ENCODE measurements at regions not wholly inside any gene's neighbourhood (a gene's known extent, or its start where the extent isn't known, plus 50 kb on each side); places are given as distances from the start of the nearest gene placed in this dataset.
A peak's percentile ranks its signal among the peaks of the same experiment; 100 is the strongest.

DNA sequence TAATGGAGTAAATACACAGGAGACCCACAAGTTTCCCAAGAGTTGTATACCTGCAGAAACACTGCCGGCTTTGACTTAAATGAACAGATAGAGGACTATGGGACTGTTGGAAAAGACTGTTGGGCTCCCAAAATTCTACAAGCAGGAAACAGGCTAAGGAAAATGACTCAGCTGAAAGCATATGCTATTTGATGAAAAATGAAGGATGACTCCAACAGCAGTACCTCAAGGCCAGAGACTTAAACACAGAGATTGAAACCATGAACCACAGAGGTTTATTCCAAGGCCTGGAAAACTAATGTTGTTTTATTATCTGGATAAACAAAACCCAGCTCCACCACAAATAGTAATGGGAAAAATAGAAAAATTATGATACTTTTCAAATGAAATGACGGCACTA lies 187.7 kb downstream of the TNFSF18 start:
- Histone ChIP-seq H3K4me2 (no peak overlapping the region), H3K79me2 (no peaks in the 10 kb centered on the region), H3K4me1 (ENCODE audit: insufficient read depth) (no peaks in the 10 kb centered on the region), H3K9me2 (replicated peaks; ENCODE audit: insufficient read depth) (no peaks in the 10 kb centered on the region), H2AFZ (no peak overlapping the region), H4K20me1 (ENCODE audit: insufficient read depth, poor library complexity, severe bottlenecking) (no peaks in the 10 kb centered on the region), H3K27me3 (no peaks in the 10 kb centered on the region), H3K27ac (no peak overlapping the region), H3K36me3 (replicated peaks; ENCODE audit: insufficient read depth, low read depth) (no peaks in the 10 kb centered on the region), H3K9me3 (ENCODE audit: low read depth) (no peaks in the 10 kb centered on the region), H3K4me3 (no peak overlapping the region)
- DNase-seq (ENCODE audit: low spot score): no peak
- WGBS (ENCODE audit: low lambda C conversion rate, missing lambda C conversion rate): 92% methylated on average over 2 of the region's 2 CpGs
- TF ChIP-seq EZH2 (IDR thresholded peaks at IDR 0.05; ENCODE audit: borderline replicate concordance): no peak
- TF ChIP-seq EZH2phosphoT487 (IDR thresholded peaks at IDR 0.05; ENCODE audit: low read depth, severe bottlenecking, unreplicated experiment): no peak
- TF ChIP-seq, protein P1, sequence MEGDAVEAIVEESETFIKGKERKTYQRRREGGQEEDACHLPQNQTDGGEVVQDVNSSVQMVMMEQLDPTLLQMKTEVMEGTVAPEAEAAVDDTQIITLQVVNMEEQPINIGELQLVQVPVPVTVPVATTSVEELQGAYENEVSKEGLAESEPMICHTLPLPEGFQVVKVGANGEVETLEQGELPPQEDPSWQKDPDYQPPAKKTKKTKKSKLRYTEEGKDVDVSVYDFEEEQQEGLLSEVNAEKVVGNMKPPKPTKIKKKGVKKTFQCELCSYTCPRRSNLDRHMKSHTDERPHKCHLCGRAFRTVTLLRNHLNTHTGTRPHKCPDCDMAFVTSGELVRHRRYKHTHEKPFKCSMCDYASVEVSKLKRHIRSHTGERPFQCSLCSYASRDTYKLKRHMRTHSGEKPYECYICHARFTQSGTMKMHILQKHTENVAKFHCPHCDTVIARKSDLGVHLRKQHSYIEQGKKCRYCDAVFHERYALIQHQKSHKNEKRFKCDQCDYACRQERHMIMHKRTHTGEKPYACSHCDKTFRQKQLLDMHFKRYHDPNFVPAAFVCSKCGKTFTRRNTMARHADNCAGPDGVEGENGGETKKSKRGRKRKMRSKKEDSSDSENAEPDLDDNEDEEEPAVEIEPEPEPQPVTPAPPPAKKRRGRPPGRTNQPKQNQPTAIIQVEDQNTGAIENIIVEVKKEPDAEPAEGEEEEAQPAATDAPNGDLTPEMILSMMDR (IDR thresholded peaks at IDR 0.05; ENCODE audit: poor library complexity): no peak

DNA sequence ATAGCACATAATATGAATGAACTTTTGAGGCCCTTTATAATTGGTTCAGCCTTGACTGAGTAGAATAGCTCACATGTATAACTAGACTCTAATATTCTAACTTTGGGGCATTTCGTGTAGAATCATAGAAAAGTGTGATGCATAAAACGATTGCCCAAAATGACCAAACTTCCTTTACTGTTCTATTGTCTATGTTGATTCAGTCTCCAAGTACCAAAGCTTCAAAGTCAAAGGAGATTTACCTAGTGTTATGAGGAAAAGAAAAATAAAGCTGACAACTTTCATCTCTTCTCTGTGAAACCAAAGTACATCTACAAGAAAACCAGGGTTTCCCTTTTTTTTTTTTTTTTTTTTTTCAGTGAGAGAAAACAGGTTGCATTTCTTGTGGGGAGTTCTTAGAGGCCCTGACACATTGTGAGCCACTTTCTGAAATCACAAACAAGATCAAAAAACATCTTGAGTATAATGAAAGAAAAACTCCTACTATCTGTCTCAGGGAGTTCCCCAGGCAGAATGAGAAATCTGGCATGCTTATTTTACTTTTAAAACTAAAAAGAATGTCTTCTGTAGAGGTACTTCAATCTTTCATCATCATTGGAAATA lies 183.4 kb downstream of the TNFSF18 start:
- Histone ChIP-seq H2AFZ (no peak overlapping the region), H4K20me1 (ENCODE audit: insufficient read depth, poor library complexity, severe bottlenecking) (no peaks in the 10 kb centered on the region), H3K36me3 (replicated peaks; ENCODE audit: insufficient read depth, low read depth) (no peaks in the 10 kb centered on the region), H3K4me2 (no peak overlapping the region), H3K79me2 (no peaks in the 10 kb centered on the region), H3K4me1 (ENCODE audit: insufficient read depth) (no peaks in the 10 kb centered on the region), H3K9me3 (ENCODE audit: low read depth) (no peaks in the 10 kb centered on the region), H3K27ac (no peak overlapping the region), H3K9me2 (replicated peaks; ENCODE audit: insufficient read depth) (no peaks in the 10 kb centered on the region), H3K27me3 (no peaks in the 10 kb centered on the region), H3K4me3 (no peak overlapping the region)
- DNase-seq (ENCODE audit: low spot score): no peak
- TF ChIP-seq EZH2 (IDR thresholded peaks at IDR 0.05; ENCODE audit: borderline replicate concordance) (no peak), EZH2phosphoT487 (IDR thresholded peaks at IDR 0.05; ENCODE audit: low read depth, severe bottlenecking, unreplicated experiment) (no peak)
- TF ChIP-seq, protein P1 (IDR thresholded peaks at IDR 0.05; ENCODE audit: poor library complexity): no peak
- WGBS (ENCODE audit: low lambda C conversion rate, missing lambda C conversion rate): 90% methylated on average over 2 of the region's 2 CpGs

DNA sequence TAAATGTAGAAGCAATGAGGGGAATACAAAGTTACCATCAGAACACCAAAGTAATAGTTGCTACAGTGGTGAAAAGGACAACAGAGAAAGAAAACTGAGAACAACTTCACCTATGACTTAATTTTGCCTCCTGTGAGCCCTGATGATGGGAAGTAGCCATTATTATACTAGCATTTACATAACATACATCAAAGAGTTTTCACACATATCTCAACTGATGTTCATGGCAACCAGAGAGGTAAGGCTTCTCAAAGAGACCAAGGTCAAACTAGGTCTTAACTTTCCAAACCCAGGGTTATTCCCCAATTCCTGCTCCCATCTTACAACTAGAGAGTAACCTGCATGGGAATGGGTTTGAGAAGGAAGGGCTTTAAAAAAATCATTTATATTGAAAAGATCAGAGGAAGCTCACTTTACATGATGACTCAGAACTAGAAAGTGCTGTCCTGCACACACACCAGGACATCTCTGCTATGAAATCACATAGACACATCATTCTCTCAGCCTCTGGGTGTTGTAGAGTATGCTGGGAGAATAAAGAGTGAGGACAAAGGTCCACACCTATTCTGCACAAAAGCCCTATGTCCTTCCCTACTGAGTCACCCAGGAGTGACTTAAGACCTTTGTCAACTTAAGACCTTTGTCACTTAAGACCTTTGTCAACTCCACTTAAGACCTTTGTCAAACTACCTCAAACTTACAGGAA lies 179.7 kb downstream of the TNFSF18 start:
- H3K27me3 ChIP-seq: no peaks in the 10 kb centered on the region
- H3K4me3 ChIP-seq: no peak overlapping the region
- H3K4me2 ChIP-seq: no peak overlapping the region
- H3K79me2 ChIP-seq: no peaks in the 10 kb centered on the region
- no peaks in the 10 kb centered on the region for H3K4me1 ChIP-seq (ENCODE audit: insufficient read depth)
- H2AFZ ChIP-seq: no peak overlapping the region
- peak; percentile 38 for DNase-seq (ENCODE audit: low spot score)
- H3K36me3 ChIP-seq (replicated peaks; ENCODE audit: insufficient read depth, low read depth): no peaks in the 10 kb centered on the region
- no peaks in the 10 kb centered on the region for H3K9me3 ChIP-seq (ENCODE audit: low read depth)
- TF ChIP-seq, protein P1 (IDR thresholded peaks at IDR 0.05; ENCODE audit: poor library complexity): no peak
- no peak for TF ChIP-seq EZH2 (IDR thresholded peaks at IDR 0.05; ENCODE audit: borderline replicate concordance)
- TF ChIP-seq EZH2phosphoT487 (IDR thresholded peaks at IDR 0.05; ENCODE audit: low read depth, severe bottlenecking, unreplicated experiment): no peak
- H3K27ac ChIP-seq: peak overlapping the region; percentile 41
- no peaks in the 10 kb centered on the region for H3K9me2 ChIP-seq (replicated peaks; ENCODE audit: insufficient read depth)
- H4K20me1 ChIP-seq (ENCODE audit: insufficient read depth, poor library complexity, severe bottlenecking): no peaks in the 10 kb centered on the region
